Fibroblast of the aortic adventitia (primary cell): ENCODE measurements at regions not wholly inside any gene's neighbourhood (a gene's known extent, or its start where the extent isn't known, plus 50 kb on each side); places are given as distances from the start of the nearest gene placed in this dataset.

Experiments used
- DNase-seq: peaks from one replicate; pipeline ENCODE4 v3.0.0-alpha.2; 2010; ENCODE audit warnings: low read depth
- H3K4me3 ChIP-seq: 2 replicates; pipeline ENCODE4 v1.5.1; 2011; ENCODE audit warnings: low read depth, mild to moderate bottlenecking, control low read depth, low read length, moderate library complexity
- TF ChIP-seq, protein P1 (sequence below): IDR thresholded peaks from 2 replicates; pipeline ENCODE4 v1.5.1; 2011; ENCODE audit warnings: mild to moderate bottlenecking, low read length, control low read depth, inconsistent platforms; ENCODE audit not compliant: insufficient read depth

DNA sequence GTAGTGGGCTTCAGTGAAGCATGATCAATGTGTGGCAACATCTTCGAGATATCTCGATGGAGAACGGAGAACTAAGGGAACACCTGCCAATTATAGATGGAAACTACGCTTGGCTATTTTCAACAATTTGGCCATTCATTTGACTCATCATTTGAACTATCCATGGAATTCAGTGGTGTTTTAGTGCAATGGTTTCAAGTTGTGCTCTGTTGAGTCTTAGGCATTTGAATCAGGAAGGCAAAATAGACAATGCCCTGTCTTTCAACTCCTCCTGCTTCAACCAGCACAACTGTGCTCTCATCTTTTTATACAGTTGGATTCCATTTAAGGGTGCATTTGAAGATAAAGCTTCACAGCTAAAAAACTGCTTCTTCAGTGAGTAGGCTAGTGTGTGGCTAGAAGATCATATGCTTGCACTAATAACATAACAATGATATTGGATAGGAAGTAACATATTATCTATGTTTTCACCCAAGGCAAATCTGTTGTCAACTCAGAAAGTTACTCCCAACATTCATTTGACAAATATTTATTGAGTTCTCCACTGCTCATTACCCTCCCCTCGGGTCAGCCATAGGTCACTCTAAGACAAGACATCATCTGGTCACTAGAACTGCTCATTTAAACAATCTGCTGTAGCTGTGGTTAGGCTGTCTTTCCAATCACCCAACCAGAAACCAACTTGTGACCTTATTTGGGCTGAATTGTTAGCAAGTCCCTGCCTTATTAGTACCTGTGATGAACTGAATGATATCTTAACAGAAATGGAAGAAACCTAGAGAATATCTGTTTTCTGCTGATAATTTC lies 314.1 kb upstream of the SP4 start:
- no peak for DNase-seq
- TF ChIP-seq, protein P1, sequence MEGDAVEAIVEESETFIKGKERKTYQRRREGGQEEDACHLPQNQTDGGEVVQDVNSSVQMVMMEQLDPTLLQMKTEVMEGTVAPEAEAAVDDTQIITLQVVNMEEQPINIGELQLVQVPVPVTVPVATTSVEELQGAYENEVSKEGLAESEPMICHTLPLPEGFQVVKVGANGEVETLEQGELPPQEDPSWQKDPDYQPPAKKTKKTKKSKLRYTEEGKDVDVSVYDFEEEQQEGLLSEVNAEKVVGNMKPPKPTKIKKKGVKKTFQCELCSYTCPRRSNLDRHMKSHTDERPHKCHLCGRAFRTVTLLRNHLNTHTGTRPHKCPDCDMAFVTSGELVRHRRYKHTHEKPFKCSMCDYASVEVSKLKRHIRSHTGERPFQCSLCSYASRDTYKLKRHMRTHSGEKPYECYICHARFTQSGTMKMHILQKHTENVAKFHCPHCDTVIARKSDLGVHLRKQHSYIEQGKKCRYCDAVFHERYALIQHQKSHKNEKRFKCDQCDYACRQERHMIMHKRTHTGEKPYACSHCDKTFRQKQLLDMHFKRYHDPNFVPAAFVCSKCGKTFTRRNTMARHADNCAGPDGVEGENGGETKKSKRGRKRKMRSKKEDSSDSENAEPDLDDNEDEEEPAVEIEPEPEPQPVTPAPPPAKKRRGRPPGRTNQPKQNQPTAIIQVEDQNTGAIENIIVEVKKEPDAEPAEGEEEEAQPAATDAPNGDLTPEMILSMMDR = no peak
- no peak overlapping the region for H3K4me3 ChIP-seq

DNA sequence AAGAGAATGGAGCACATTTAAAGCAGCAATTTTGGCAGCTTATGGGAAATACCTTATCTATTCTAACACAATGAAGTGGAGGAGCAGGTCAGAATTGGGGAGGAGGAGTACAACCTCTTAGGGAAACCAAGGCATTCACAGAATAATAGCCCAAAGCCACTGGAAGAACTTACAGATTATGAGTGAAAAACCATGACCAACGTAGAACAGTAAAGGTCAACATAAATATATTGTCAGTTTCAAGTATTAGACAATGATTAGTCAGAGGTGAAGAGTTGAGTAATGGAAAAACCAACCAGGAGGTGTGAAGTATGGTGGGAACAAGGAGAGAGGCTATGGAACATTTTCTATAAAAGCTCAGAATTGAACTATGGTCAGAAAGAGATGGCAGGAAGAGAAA lies 304.3 kb upstream of the SP4 start:
- no peak overlapping the region for H3K4me3 ChIP-seq
- DNase-seq = no peak
- TF ChIP-seq, protein P1 = no peak

DNA sequence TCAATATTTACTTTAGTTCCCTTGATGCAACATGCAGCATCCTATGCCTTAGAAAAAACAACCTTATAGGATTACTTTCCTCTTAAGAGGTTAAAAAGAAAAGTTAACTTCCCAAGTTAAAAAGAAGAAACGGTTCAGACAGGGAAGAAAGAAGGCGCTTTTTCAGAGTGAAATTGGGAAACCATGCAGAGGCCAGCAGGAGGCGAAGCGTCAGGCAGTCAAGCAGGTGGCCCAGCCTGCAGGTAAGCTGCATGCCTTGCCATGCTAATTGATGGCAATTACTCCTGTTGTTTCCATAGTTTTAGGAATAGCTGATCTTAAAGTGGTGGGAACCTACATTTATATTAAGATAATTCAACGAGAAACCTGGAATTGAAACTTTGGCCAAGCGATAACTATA lies 302.6 kb upstream of the SP4 start:
- DNase-seq = no peak
- TF ChIP-seq, protein P1 = no peak

DNA sequence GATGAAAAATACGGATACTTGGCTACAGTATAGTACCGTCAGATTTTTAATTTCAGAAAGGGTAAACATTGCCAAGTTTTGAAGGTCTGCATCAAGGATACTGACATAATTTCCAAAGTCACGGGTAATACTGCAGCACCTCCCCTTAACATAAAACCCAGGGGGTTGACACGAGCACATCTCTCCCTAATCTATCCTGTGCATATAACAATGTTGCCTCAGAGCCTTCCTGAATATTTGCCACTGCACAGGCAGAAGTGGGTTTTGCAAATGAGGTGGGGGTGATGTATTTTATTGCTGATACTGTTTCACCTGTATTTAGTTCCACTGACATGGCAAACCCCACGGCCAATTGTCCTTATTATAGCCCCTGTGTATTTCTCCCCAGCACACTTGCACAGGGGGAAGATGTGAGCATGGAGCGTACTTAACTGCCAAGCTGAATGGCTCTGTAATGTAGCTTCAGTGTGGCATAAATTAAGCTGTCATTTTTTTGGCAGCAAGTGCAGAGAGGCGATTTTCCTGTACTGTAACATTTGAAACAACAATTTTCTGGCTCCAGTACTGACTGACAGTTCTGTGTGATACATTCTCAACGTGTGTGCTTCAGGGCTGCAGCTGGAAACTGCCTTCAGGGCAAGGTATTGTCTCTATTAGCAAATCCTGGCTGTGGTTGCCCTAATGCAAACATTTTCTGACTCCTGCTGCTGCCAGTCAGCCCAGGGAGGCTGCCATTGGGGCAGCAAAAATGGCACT lies 299.6 kb upstream of the SP4 start:
- no peak for DNase-seq
- TF ChIP-seq, protein P1 = no peak

More for the DNA sequence above, 302.6 kb upstream of the SP4 start:
- H3K4me3 ChIP-seq = no peak overlapping the region

DNA sequence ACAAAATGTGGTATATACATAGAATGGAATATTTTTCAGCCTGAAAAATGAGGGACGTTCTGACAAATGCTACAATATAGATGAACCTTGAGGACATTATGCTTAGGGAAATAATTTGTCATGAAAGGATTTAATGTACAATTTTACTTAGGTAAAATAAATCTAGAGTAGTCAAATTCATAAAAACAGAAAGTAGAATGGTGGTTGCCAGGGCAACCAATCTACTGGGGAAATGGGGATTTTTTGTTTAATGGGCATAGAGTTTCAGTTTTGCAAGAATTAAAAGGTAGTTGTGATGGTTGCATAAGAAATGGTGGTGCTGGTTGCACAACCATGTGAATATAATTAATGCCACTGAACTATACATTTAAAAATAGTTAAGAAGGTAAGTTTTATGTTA lies 296.0 kb upstream of the SP4 start:
- DNase-seq = no peak
- TF ChIP-seq, protein P1 = no peak
- H3K4me3 ChIP-seq = no peak overlapping the region

More for the DNA sequence above, 299.6 kb upstream of the SP4 start:
- no peak overlapping the region for H3K4me3 ChIP-seq

DNA sequence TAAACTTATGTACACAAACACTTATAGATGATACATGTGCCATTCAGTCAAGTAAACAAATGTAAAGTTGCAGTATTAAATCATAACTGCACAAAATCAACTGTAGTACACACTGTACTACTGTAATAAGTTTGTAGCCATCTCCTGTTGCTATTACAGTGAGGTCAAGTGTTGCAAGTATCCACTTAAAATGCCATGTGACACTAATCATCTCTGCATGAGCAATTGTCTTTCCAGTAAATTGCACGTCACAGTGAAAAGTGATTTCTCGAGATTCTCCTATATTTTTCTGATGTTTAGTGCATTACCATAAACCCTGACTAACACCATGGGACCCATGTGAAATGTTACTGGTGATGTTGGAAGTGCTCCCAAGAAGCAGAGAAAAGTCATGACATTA lies 293.3 kb upstream of the SP4 start:
- TF ChIP-seq, protein P1 = no peak
- no peak overlapping the region for H3K4me3 ChIP-seq
- no peak for DNase-seq
